LHCN-M2 (cell line): ENCODE measurements at regions not wholly inside any gene's neighbourhood (a gene's known extent, or its start where the extent isn't known, plus 50 kb on each side); places are given as distances from the start of the nearest gene placed in this dataset.
A peak's percentile ranks its signal among the peaks of the same experiment; 100 is the strongest.

Experiments
- DNase-seq: peaks from one replicate; pipeline ENCODE4 v3.0.0-alpha.2; 2012; ENCODE audit warnings: low read depth

- DNase-seq, result no peak
These were observed 518.5 kb downstream of the EPHA3 start for GRCh38 chr3:89625945-89626344.

- DNase-seq, result peak; percentile 5
These were observed 521.6 kb downstream of the EPHA3 start for GRCh38 chr3:89628856-89629670.

GRCh38 chr3:89635137-89635536, 527.7 kb downstream of the EPHA3 start:
- DNase-seq, result no peak

GRCh38 chr3:89644716-89645115, 537.3 kb downstream of the EPHA3 start:
- DNase-seq, result no peak

- DNase-seq, result peak; percentile 6
These were observed 542.0 kb downstream of the EPHA3 start for GRCh38 chr3:89649431-89649830.

- DNase-seq, result no peak
These were observed 546.6 kb downstream of the EPHA3 start for GRCh38 chr3:89654031-89654430.

GRCh38 chr3:89656388-89656787, 549.0 kb downstream of the EPHA3 start:
- no peak for DNase-seq

- DNase-seq, result no peak
These were observed 572.3 kb downstream of the EPHA3 start for GRCh38 chr3:89679686-89680085.

GRCh38 chr3:89682556-89682955, 575.1 kb downstream of the EPHA3 start:
- DNase-seq, result peak; percentile 22

- no peak for DNase-seq
These were observed 578.3 kb downstream of the EPHA3 start for GRCh38 chr3:89685731-89686130.

- DNase-seq, result peak; percentile 65
These were observed 583.2 kb downstream of the EPHA3 start for GRCh38 chr3:89690646-89691045.

- DNase-seq, result peak; percentile 7
These were observed 585.2 kb downstream of the EPHA3 start for GRCh38 chr3:89692601-89693000.

- DNase-seq, result no peak
These were observed 590.0 kb downstream of the EPHA3 start for GRCh38 chr3:89697321-89697916.

- DNase-seq, result no peak
These were observed 590.9 kb downstream of the EPHA3 start for GRCh38 chr3:89698208-89698830.

- no peak for DNase-seq
These were observed 591.8 kb downstream of the EPHA3 start for GRCh38 chr3:89699229-89699628.

GRCh38 chr3:89699771-89700170, 592.4 kb downstream of the EPHA3 start:
- peak; percentile 12 for DNase-seq

- no peak for DNase-seq
These were observed 595.0 kb downstream of the EPHA3 start for GRCh38 chr3:89702404-89702803.

GRCh38 chr3:89713196-89713595, 605.8 kb downstream of the EPHA3 start:
- no peak for DNase-seq

GRCh38 chr3:89714237-89714636, 606.8 kb downstream of the EPHA3 start:
- DNase-seq, result no peak

GRCh38 chr3:89740080-89740880, 632.9 kb downstream of the EPHA3 start:
- DNase-seq, result peak; percentile 40

GRCh38 chr3:89740881-89741177, 633.4 kb downstream of the EPHA3 start:
- DNase-seq, result peak; percentile 77

GRCh38 chr3:89742546-89742945, 635.1 kb downstream of the EPHA3 start:
- peak; percentile 92 for DNase-seq
